K562 (cell line): ENCODE measurements at regions not wholly inside any gene's neighbourhood (a gene's known extent, or its start where the extent isn't known, plus 50 kb on each side); places are given as distances from the start of the nearest gene placed in this dataset.

ENCODE experiments used
- ATAC-seq: fragments of 200-7000 bp; cut with Tn5 transposase; 3 replicates; pipeline ENCODE4 v1.9.1; 2020; ENCODE audit warnings: moderate library complexity
- BruUV-seq: library from RNA; stranded (reverse); fragments of 400-500 nt; replicated peaks from 2 replicates; lab custom pipeline; 2021; lab: Mats Ljungman, UMichigan
- CTCF ChIA-PET: fragments of 300-600 bp; formaldehyde crosslinking; extraction: SDS; loops from one replicate; lab custom pipeline; 2021; ENCODE audit warnings: low intra/inter-chr PET ratio; lab: Yijun Ruan, JAX
- POLR2A ChIA-PET: fragments of 300-600, 350-650 bp; sonication (Branson Sonifier 250); formaldehyde crosslinking; extraction: SDS; loops from one replicate; lab custom pipeline; 2021; ENCODE audit warnings: antibody characterized with exemption, inconsistent platforms; lab: Yijun Ruan, JAX
- DNase-seq, 4 experiments: peaks; one replicate each; pipeline versions ENCODE4 v3.0.0 to v3.0.0-alpha.2; 2011 to 2018; ENCODE audit warnings: low spot score in 3 of 4, mixed read lengths in 3 of 4; ENCODE audit errors: extremely low read depth in 1 of 4
- FAIRE-seq: peaks from 2 replicates; lab custom pipeline; 2011; peaks lifted over from hg19 to GRCh38; lab: Jason Lieb, UNC
- H2AFZ ChIP-seq: 2 replicates; pipeline ENCODE4 v1.6.0; 2011; ENCODE audit warnings: low read depth, low read length, control low read depth, inconsistent platforms
- H3K27ac ChIP-seq: fragments of 200-600 bp; 3 replicates; pipeline ENCODE4 v1.8.0; 2011; ENCODE audit warnings: low read depth, mild to moderate bottlenecking, control low read depth, inconsistent platforms, low read length, moderate library complexity, mixed read lengths; ENCODE audit errors: extremely low read depth
- H3K27me3 ChIP-seq, 2 experiments: fragments of 300-600 bp in 1 of 2; 2 replicates in 1 of 2; 3 replicates in 1 of 2; pipeline versions ENCODE4 v1.6.0 to v1.8.0; 2011; ENCODE audit warnings: inconsistent platforms in 2 of 2, low read length in 2 of 2, mild to moderate bottlenecking in 1 of 2, mixed read lengths in 1 of 2, moderate library complexity in 1 of 2; ENCODE audit not compliant: control insufficient read depth in 2 of 2, insufficient read depth in 2 of 2
- H3K36me3 ChIP-seq: fragments of 300-600 bp; 3 replicates; pipeline ENCODE4 v1.8.0; 2011; ENCODE audit warnings: mild to moderate bottlenecking, low read length, inconsistent platforms; ENCODE audit not compliant: control insufficient read depth, insufficient read depth
- H3K4me1 ChIP-seq, 2 experiments: fragments of 200-600 bp in 1 of 2; replicated peaks in 1 of 2; 2 replicates in 1 of 2; 3 replicates in 1 of 2; pipeline versions ENCODE4 v1.5.1 to v1.8.0; 2011; ENCODE audit warnings: inconsistent platforms in 2 of 2, low read length in 2 of 2, mild to moderate bottlenecking in 1 of 2, mixed read lengths in 1 of 2, moderate library complexity in 1 of 2; ENCODE audit not compliant: control insufficient read depth in 2 of 2, insufficient read depth in 2 of 2
- H3K4me2 ChIP-seq: 2 replicates; pipeline ENCODE4 v1.6.1; 2011; ENCODE audit warnings: low read length, control low read depth, inconsistent platforms, mixed read lengths; ENCODE audit not compliant: insufficient read depth
- H3K4me3 ChIP-seq: fragments of 200-600 bp; sonication (generic), shearing (Covaris generic); 2 replicates; pipeline ENCODE4 v1.5.1; 2016; ENCODE audit warnings: control low read depth, inconsistent platforms
- H3K79me2 ChIP-seq: fragments of 200-600 bp; 3 replicates; pipeline ENCODE4 v1.8.0; 2011; ENCODE audit warnings: low read length, inconsistent platforms; ENCODE audit not compliant: control insufficient read depth, insufficient read depth
- H3K9ac ChIP-seq, 2 experiments: 2 replicates each; pipeline versions ENCODE4 v1.6.0 to v1.6.1; 2011; ENCODE audit warnings: low read depth in 2 of 2, low read length in 2 of 2, control low read depth in 1 of 2, inconsistent platforms in 1 of 2, mild to moderate bottlenecking in 1 of 2, mixed read lengths in 1 of 2; ENCODE audit not compliant: insufficient read depth in 1 of 2
- H3K9me1 ChIP-seq: one replicate; pipeline ENCODE4 v1.6.0; 2011; ENCODE audit warnings: inconsistent platforms, mild to moderate bottlenecking, low read length, moderate library complexity; ENCODE audit not compliant: control insufficient read depth, insufficient read depth
- H3K9me3 ChIP-seq: replicated peaks from 2 replicates; pipeline ENCODE4 v1.5.1; 2011; ENCODE audit warnings: low read depth, low read length, inconsistent platforms; ENCODE audit not compliant: control insufficient read depth, insufficient read depth
- H4K20me1 ChIP-seq: replicated peaks from 2 replicates; pipeline ENCODE4 v1.6.1; 2011; ENCODE audit warnings: low read length, inconsistent platforms, mixed read lengths; ENCODE audit not compliant: control insufficient read depth, insufficient read depth
- DIDO1 ChIP-seq: fragments of 450-650 bp; IDR thresholded peaks from 2 replicates; pipeline ENCODE4 v1.6.1; 2016; ENCODE audit warnings: low read depth, missing biosample characterization, missing genetic modification characterization
- ESRRA ChIP-seq: fragments of 450-650 bp; IDR thresholded peaks from 2 replicates; pipeline ENCODE4 v1.6.1; 2014; ENCODE audit warnings: low read depth, mild to moderate bottlenecking, moderate library complexity, borderline replicate concordance
- KLF1 ChIP-seq: fragments of 450-650 bp; IDR thresholded peaks from 2 replicates; pipeline ENCODE4 v1.6.1; 2016; ENCODE audit warnings: missing genetic modification characterization, missing compliant biosample characterization
- SREBF1 ChIP-seq: fragments of 150-350 bp; IDR thresholded peaks from 2 replicates; pipeline ENCODE4 v1.6.1; 2014; ENCODE audit warnings: antibody characterized with exemption, low read depth, low read length, borderline replicate concordance
- SRF ChIP-seq, 2 experiments: fragments of 250-450, 450-650 bp in 1 of 2; sonication (Bioruptor Pico) in 1 of 2; sonication (generic) in 1 of 2; formaldehyde crosslinking; IDR thresholded peaks; 2 replicates each; pipeline versions ENCODE4 v1.5.0 to v1.5.1; 2020 to 2022; ENCODE audit warnings: mild to moderate bottlenecking in 1 of 2, missing genetic modification reagents in 1 of 2
- TEAD4 ChIP-seq, 2 experiments: sonication (generic) in 1 of 2; formaldehyde crosslinking in 1 of 2; IDR thresholded peaks; 2 replicates each; pipeline versions ENCODE4 v1.6.1 to v1.8.0; 2012 to 2022; ENCODE audit warnings: borderline replicate concordance in 1 of 2, inconsistent platforms in 1 of 2, low read length in 1 of 2, mild to moderate bottlenecking in 1 of 2, missing genetic modification reagents in 1 of 2
- ZNF407 ChIP-seq: fragments of 450-650 bp; IDR thresholded peaks from 2 replicates; pipeline ENCODE4 v1.6.1; 2016; ENCODE audit warnings: low read depth
- WGBS: fragments of 100-300 bp; shearing (Covaris generic); methylation state at CpG from one replicate; pipeline ENCODE4 v1.1.6; 2016; ENCODE audit warnings: low coverage, mixed read lengths; ENCODE audit not compliant: insufficient coverage; ENCODE audit errors: missing lambda C conversion rate; 5-methylcytosine and 5-hydroxymethylcytosine counted together
- in situ Hi-C: fragments of 300-500 bp; cut with MboI; formaldehyde crosslinking; loops from 4 replicates; pipeline ENCODE4 v1.15.0; 2018; ENCODE audit warnings: inconsistent platforms, mixed read lengths
- intact Hi-C: fragments of 100-400 bp; cut with micrococcal nuclease; formaldehyde crosslinking; loops from 2 replicates; pipeline ENCODE4 v1.14.2; 2022

- no peak for TF ChIP-seq ZNF407
Observed at GRCh38 chr1:188096521-188096920, 1267.8 kb downstream of the PLA2G4A start (continued).

- Histone ChIP-seq H3K9me1 (no peaks in the 10 kb centered on the region), H3K4me3 (no peak overlapping the region), H3K27me3 (no peaks in the 10 kb centered on the region), H4K20me1 (no peaks in the 10 kb centered on the region), H3K27ac (no peak overlapping the region), H3K4me2 (no peak overlapping the region), H3K79me2 (no peaks in the 10 kb centered on the region), H3K4me1 (no peaks in the 10 kb centered on the region), H3K9me3 (no peaks in the 10 kb centered on the region), H3K9ac (no peak overlapping the region), H3K36me3 (no peaks in the 10 kb centered on the region), H2AFZ (no peak overlapping the region)
- 0% methylated on average over 2 of the region's 2 CpGs for WGBS
- ATAC-seq: no peak
- TF ChIP-seq KLF1 (tag) (no peak), DIDO1 (tag) (no peak), SRF (CRISPR knock-in tag; IDR thresholded peaks at IDR 0.05) (no peak), ESRRA (no peak), SREBF1 (no peak), TEAD4 (IDR thresholded peaks at IDR 0.05; ENCODE audit: low read length) (no peak), TEAD4 (CRISPR knock-in tag; IDR thresholded peaks at IDR 0.05; ENCODE audit: borderline replicate concordance) (no peak)
- intact Hi-C loops (no loop called here), in situ Hi-C loops (no loop called here)
- no TSS peak for BruUV-seq
- ChIA-PET CTCF (no interaction called here), POLR2A (no interaction called here)
- no peak for FAIRE-seq
- DNase-seq: no peak
Observed at GRCh38 chr1:188117436-188117835, 1288.7 kb downstream of the PLA2G4A start.
